Ovary (tissue), 7 donors: ENCODE measurements at regions not wholly inside any gene's neighbourhood (a gene's known extent, or its start where the extent isn't known, plus 50 kb on each side); places are given as distances from the start of the nearest gene placed in this dataset.

ENCODE experiments used
- DNase-seq, 5 donors: peaks; one replicate each; pipeline ENCODE4 v3.0.0-alpha.2; 2019 to 2020
- H3K27ac ChIP-seq, 2 donors: fragments of 200-600 bp; one replicate each; pipeline versions ENCODE4 v1.5.1 to v1.8.0; 2019 to 2022
- H3K27me3 ChIP-seq: fragments of 200-600 bp; one replicate; pipeline ENCODE4 v1.8.0; 2022
- H3K36me3 ChIP-seq: fragments of 200-600 bp; sonication (generic); one replicate; pipeline ENCODE4 v1.5.1; 2019
- H3K4me1 ChIP-seq: one replicate; pipeline ENCODE4 v1.8.1; 2013; ENCODE audit warnings: mild to moderate bottlenecking, moderate library complexity; ENCODE audit not compliant: insufficient read depth
- H3K4me3 ChIP-seq: fragments of 200-600 bp; sonication (generic); one replicate; pipeline ENCODE4 v1.5.1; 2017
- H3K9me3 ChIP-seq, 2 donors: fragments of 200-600 bp in 1 of 2; sonication (generic) in 1 of 2; one replicate each; pipeline versions ENCODE4 v1.5.1 to v1.8.1; 2013 to 2019; ENCODE audit warnings: mild to moderate bottlenecking in 1 of 2, moderate library complexity in 1 of 2
- EP300 ChIP-seq: sonication (generic); formaldehyde crosslinking; IDR thresholded peaks from one replicate; pipeline ENCODE4 v1.6.1; 2017; ENCODE audit warnings: antibody characterized with exemption
- POLR2A ChIP-seq: fragments of 450-650 bp; IDR thresholded peaks from one replicate; pipeline ENCODE4 v1.6.1; 2017; ENCODE audit warnings: antibody characterized with exemption, mild to moderate bottlenecking, moderate library complexity
- WGBS, 3 donors: extraction: QIAGEN DNeasy Blood & Tissue Kit in 1 of 3; methylation state at CpG; one replicate each; pipeline versions ENCODE4 v1.1.5 to v1.1.7; 2013 to 2017; 5-methylcytosine and 5-hydroxymethylcytosine counted together
- intact Hi-C, 4 donors: fragments of 100-400 bp; cut with DNase I; formaldehyde crosslinking; loops; one replicate each; pipeline versions ENCODE4 v1.11.0 to v1.15.1; 2022 to 2023
- TF ChIP-seq, protein P1 (sequence below), 3 donors: fragments of 450-650 bp in 2 of 3; fragments of 200-600 bp in 1 of 3; IDR thresholded peaks; one replicate each; pipeline versions ENCODE4 v1.5.1 to v1.8.0; 2016 to 2022; ENCODE audit warnings: antibody characterized with exemption in 3 of 3, mild to moderate bottlenecking in 1 of 3
- donor health status: DM: no; HTN: no; CAD: no; lungs with moderate emphysema.
- donor health status: DM: no; HTN: no; CAD: no.
- donor health status: Bipolar disorder and iron deficiency.
- donor health status: DM: no; HTN: no; CAD: no.
- donor health status: DM: yes; HTN: yes; CAD: no.

DNA sequence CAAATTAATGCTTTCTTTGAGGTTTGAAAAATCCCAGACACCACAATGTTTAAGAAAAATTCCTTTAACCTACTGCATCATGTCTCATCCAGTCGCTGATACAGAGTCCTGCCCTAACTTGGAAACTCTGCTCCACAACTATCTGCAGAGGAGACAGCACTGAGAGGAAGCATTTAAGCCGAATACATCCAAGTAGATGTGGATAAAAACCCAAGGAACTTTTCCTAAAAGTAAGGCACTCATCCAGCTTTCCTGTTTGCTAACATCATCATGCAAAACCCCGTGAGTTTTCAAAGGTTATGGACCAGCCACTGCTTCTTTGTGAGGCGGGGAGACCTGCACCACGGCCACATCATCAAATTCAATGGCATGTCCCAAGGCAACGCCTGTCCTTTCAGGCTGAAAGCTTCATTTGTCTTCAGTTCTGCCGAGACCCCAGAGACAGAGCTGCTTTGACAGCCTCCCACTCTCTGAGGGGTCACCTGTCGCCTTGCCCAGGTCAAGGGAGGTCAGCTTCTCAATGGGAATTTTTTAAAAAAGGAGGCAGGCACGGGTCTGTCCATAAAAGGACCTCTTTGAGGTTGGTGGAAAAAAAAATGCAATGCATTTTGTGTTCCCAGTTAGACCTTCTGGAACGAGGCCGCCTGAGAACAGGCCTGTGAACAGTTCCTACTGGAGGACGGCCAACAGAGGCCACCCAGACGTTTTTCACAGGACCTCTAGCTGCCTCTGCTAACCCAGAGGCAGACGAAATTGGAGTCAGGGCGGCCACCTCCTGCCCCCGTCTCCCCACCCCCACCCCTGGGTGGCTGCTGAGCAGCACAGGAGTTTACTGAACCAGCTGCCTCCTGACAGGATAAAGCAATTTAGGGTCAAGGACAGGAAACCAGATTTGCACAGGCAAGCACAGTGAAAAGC lies 142.5 kb upstream of the HDDC2 start:
- TF ChIP-seq, protein P1, sequence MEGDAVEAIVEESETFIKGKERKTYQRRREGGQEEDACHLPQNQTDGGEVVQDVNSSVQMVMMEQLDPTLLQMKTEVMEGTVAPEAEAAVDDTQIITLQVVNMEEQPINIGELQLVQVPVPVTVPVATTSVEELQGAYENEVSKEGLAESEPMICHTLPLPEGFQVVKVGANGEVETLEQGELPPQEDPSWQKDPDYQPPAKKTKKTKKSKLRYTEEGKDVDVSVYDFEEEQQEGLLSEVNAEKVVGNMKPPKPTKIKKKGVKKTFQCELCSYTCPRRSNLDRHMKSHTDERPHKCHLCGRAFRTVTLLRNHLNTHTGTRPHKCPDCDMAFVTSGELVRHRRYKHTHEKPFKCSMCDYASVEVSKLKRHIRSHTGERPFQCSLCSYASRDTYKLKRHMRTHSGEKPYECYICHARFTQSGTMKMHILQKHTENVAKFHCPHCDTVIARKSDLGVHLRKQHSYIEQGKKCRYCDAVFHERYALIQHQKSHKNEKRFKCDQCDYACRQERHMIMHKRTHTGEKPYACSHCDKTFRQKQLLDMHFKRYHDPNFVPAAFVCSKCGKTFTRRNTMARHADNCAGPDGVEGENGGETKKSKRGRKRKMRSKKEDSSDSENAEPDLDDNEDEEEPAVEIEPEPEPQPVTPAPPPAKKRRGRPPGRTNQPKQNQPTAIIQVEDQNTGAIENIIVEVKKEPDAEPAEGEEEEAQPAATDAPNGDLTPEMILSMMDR (IDR thresholded peaks at IDR 0.05): no peak
- TF ChIP-seq POLR2A: no peak
- Histone ChIP-seq H3K4me3 (no peak overlapping the region), H3K4me1 (peaks cover 5% of the 10 kb centered on the region), H3K27ac (no peak overlapping the region), H3K36me3 (no peaks in the 10 kb centered on the region), H3K9me3 (no peaks in the 10 kb centered on the region), H3K27me3 (no peaks in the 10 kb centered on the region)
- intact Hi-C loops: no loop called here
- DNase-seq: peak; percentile 15 to 67 (median 29)
- 15 to 18% (median 17%) methylated on average over 16 of the region's 16 CpGs for WGBS, 3 donors

DNA sequence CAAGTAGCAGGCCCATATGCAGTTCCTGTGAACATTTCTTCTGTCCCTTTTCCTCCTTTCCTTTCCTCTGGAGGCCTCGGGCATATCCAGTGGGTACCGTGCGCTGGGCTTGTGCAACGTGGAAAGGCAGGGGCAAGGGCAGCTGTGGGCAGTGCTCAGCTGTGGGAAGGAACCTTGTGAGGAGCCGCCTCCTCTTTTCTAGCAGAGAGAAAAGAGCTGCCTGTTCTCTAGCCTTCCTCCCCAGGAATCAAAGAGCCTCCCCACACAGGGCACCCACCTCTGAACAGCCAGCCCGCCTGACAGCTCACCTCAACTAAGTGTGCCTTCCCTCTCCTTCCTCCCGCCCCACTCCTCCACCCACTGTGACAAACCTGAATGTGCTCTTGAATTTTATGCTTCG lies 143.3 kb upstream of the HDDC2 start:
- intact Hi-C loops: no loop called here
- Histone ChIP-seq H3K27me3 (no peaks in the 10 kb centered on the region), H3K4me1 (peaks cover 5% of the 10 kb centered on the region), H3K4me3 (no peak overlapping the region), H3K36me3 (no peaks in the 10 kb centered on the region), H3K9me3 (no peaks in the 10 kb centered on the region), H3K27ac (no peak overlapping the region)
- peak in 1 of 5 donors; percentile 9 for DNase-seq
- TF ChIP-seq EP300 (no peak), POLR2A (no peak)
- TF ChIP-seq, protein P1 (IDR thresholded peaks at IDR 0.05): no peak
- 48 to 59% (median 57%) methylated on average over 8 of the region's 8 CpGs for WGBS, 3 donors

DNA sequence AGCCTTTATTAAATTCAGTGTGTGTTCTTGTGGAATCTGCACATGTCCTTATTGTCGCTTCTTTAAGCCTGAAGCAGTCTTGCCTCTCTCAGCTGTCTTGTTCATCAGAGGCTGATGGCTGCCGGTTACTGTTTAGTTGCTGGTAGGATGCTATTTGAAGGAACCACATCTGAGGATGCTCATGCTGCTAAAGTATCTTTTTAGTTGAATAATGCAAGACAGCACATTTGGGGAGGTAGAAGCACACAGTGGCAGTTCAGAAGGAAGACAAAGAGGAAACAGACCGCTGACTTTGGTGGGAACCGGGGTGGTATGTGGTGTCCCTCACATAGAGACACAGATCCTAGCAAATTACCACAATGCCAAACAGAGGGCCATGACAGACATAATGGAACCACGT lies 144.2 kb upstream of the HDDC2 start:
- intact Hi-C loops: no loop called here
- no peaks in the 10 kb centered on the region for H3K36me3 ChIP-seq
- H3K9me3 ChIP-seq: no peaks in the 10 kb centered on the region
- no peak for DNase-seq
- peaks cover 5% of the 10 kb centered on the region for H3K4me1 ChIP-seq
- H3K4me3 ChIP-seq: no peak overlapping the region
- TF ChIP-seq POLR2A (no peak), EP300 (no peak)
- TF ChIP-seq, protein P1 (IDR thresholded peaks at IDR 0.05): no peak
- H3K27ac ChIP-seq: no peak overlapping the region
- no peaks in the 10 kb centered on the region for H3K27me3 ChIP-seq
- WGBS, 3 donors: 93 to 96% (median 95%) methylated on average over 5 of the region's 5 CpGs

DNA sequence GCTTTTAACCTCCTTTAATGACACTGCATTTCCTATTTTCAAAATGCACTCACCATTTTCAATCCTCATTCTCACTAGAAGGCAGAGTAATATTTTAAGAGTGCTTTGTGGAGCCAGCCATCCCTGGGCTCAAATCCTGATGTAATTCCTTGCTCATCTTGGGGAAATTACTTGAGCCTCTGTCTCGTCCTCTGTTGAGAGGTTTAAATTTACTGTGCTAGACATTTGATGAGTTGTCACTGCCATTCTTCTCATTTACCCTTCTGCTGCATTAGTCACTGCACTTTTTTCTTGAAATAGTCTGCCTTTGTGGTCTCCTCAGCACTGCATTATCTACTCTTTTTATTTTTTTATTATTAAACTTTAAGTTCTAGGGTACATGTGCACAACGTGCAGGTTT lies 150.0 kb upstream of the HDDC2 start:
- no peak overlapping the region for H3K4me3 ChIP-seq
- DNase-seq: no peak
- no peak overlapping the region for H3K27ac ChIP-seq
- no peaks in the 10 kb centered on the region for H3K27me3 ChIP-seq
- no peaks in the 10 kb centered on the region for H3K36me3 ChIP-seq
- H3K9me3 ChIP-seq: no peaks in the 10 kb centered on the region
- H3K4me1 ChIP-seq: no peaks in the 10 kb centered on the region
- 40 to 45% (median 42%) methylated on average over 2 of the region's 2 CpGs for WGBS, 3 donors
- intact Hi-C loops: no loop called here
- TF ChIP-seq, protein P1 (IDR thresholded peaks at IDR 0.05): no peak
- TF ChIP-seq EP300 (no peak), POLR2A (no peak)
